ENCODE measurements at regions not wholly inside any gene's neighbourhood (a gene's known extent, or its start where the extent isn't known, plus 50 kb on each side); places are given as distances from the start of the nearest gene placed in this dataset.

Small RNA genes in the stretch of these regions (small RNA-seq; reads per million reads assigned to genes)
- gene DYNLL1P6 = 0 to 0.24 reads per million in 2 experiments
